Spleen (tissue), 11 donors: ENCODE measurements at regions not wholly inside any gene's neighbourhood (a gene's known extent, or its start where the extent isn't known, plus 50 kb on each side); places are given as distances from the start of the nearest gene placed in this dataset.

ENCODE experiments used
- DNase-seq: peaks from one replicate; pipeline ENCODE4 v3.0.0-alpha.2; 2020
- H3K27ac ChIP-seq, 8 donors: fragments of 200-600 bp; sonication (generic) in 7 of 8; 1 replicate in 4 of 8; 2 replicates in 4 of 8; pipeline versions ENCODE4 v1.5.0 to v1.8.0; 2016 to 2021; ENCODE audit warnings: inconsistent platforms in 4 of 8, mild to moderate bottlenecking in 4 of 8, moderate library complexity in 1 of 8
- H3K27me3 ChIP-seq, 7 donors: fragments of 200-600 bp; sonication (generic) in 6 of 7; replicated peaks in 1 of 7; 1 replicate in 4 of 7; 2 replicates in 3 of 7; pipeline versions ENCODE4 v1.5.0 to v1.8.0; 2016 to 2021; ENCODE audit warnings: inconsistent platforms in 3 of 7, mild to moderate bottlenecking in 1 of 7
- H3K36me3 ChIP-seq, 6 donors: fragments of 200-600 bp; sonication (generic) in 5 of 6; 1 replicate in 4 of 6; 2 replicates in 2 of 6; pipeline versions ENCODE4 v1.5.0 to v1.8.0; 2016 to 2021; ENCODE audit warnings: inconsistent platforms in 2 of 6
- H3K4me1 ChIP-seq, 6 donors: fragments of 200-600 bp; sonication (generic) in 5 of 6; 1 replicate in 3 of 6; 2 replicates in 3 of 6; pipeline versions ENCODE4 v1.5.0 to v1.8.0; 2016 to 2021; ENCODE audit warnings: inconsistent platforms in 3 of 6
- H3K4me3 ChIP-seq, 8 donors: fragments of 200-600 bp; sonication (generic) in 7 of 8; 1 replicate in 4 of 8; 2 replicates in 4 of 8; pipeline versions ENCODE4 v1.5.0 to v1.8.0; 2016 to 2021; ENCODE audit warnings: inconsistent platforms in 4 of 8, mild to moderate bottlenecking in 4 of 8, moderate library complexity in 2 of 8
- H3K9me3 ChIP-seq, 8 donors: fragments of 200-600 bp; sonication (generic) in 7 of 8; 1 replicate in 4 of 8; 2 replicates in 4 of 8; pipeline versions ENCODE4 v1.5.0 to v1.8.0; 2016 to 2021; ENCODE audit warnings: inconsistent platforms in 4 of 8
- POLR2A ChIP-seq, 3 donors: fragments of 450-650 bp; IDR thresholded peaks; one replicate each; pipeline ENCODE4 v1.5.1; 2017; ENCODE audit warnings: antibody characterized with exemption in 3 of 3, mild to moderate bottlenecking in 1 of 3
- POLR2AphosphoS5 ChIP-seq, 3 donors: sonication (generic); formaldehyde crosslinking; IDR thresholded peaks; one replicate each; pipeline ENCODE4 v1.5.1; 2017; ENCODE audit warnings: antibody characterized with exemption in 3 of 3
- WGBS, 5 donors: extraction: QIAGEN DNeasy Blood & Tissue Kit in 3 of 5; methylation state at CpG; one replicate each; pipeline versions ENCODE4 v1.1.5 to v1.1.7; 2013 to 2018; 5-methylcytosine and 5-hydroxymethylcytosine counted together
- intact Hi-C: fragments of 100-400 bp; cut with DNase I; formaldehyde crosslinking; loops from one replicate; pipeline ENCODE4 v1.15.0; 2023; ENCODE audit warnings: low total_unique reads
- TF ChIP-seq, protein P1 (sequence below), 11 experiments: fragments of 200-600 bp in 7 of 11; fragments of 450-650 bp in 4 of 11; sonication (generic) in 4 of 11; IDR thresholded peaks in 8 of 11; conservative IDR thresholded peaks in 3 of 11; 1 replicate in 7 of 11; 2 replicates in 4 of 11; pipeline versions ENCODE4 v1.4.0 to v1.8.0; 2016 to 2021; ENCODE audit warnings: antibody characterized with exemption in 11 of 11, inconsistent platforms in 4 of 11, mild to moderate bottlenecking in 1 of 11
- donor health status: healthy with polysubstance abuse.
- donor health status: DM: no; HTN: no; CAD: no; lungs with moderate emphysema.
- donor health status: DM: no; HTN: no; CAD: no.
- donor health status: Bipolar disorder and iron deficiency.
- donor health status: healthy.
- donor health status: DM: no; HTN: no; CAD: no.
- donor health status: DM: yes; HTN: yes; CAD: no.

DNA sequence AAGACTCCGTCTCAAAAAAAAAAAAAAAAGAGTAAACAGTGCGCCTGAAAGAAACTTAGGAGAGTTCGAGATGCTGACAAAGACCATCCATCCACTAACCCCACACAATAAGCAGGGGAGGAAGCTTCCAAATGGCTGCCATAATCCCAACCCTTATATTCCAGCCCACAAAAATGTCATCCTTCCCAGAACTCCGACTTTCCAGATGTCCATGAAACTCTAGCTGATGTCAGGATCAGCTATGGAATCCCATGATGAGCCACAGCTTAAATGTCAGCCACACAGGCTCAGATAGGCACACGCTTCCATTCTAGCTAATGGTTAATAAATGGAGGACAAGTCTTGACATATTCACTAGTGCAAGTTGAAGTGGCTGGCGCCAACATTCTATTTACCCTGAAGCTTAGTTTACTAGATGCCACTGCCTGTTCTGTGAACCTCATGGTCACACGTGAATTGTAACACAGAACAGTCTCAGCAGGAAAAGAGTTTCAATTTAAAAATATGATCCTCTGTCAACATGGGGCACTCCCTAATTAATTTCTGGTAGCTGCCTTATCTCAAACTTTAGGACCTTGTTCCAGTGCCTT is 75.5 kb downstream of the FOXF2 start:
- Histone ChIP-seq H3K27me3 (peaks cover 0 to 30% (median 0%) of the 10 kb centered on the region in 7 donors), H3K4me3 (no peak overlapping the region), H3K27ac (no peak overlapping the region), H3K36me3 (no peaks in the 10 kb centered on the region), H3K9me3 (no peaks in the 10 kb centered on the region), H3K4me1 (no peaks in the 10 kb centered on the region)
- no peak for DNase-seq
- WGBS, 5 donors: 73 to 85% (median 82%) methylated on average over 7 of the region's 7 CpGs
- TF ChIP-seq POLR2AphosphoS5 (IDR thresholded peaks at IDR 0.05): no peak
- TF ChIP-seq, protein P1, sequence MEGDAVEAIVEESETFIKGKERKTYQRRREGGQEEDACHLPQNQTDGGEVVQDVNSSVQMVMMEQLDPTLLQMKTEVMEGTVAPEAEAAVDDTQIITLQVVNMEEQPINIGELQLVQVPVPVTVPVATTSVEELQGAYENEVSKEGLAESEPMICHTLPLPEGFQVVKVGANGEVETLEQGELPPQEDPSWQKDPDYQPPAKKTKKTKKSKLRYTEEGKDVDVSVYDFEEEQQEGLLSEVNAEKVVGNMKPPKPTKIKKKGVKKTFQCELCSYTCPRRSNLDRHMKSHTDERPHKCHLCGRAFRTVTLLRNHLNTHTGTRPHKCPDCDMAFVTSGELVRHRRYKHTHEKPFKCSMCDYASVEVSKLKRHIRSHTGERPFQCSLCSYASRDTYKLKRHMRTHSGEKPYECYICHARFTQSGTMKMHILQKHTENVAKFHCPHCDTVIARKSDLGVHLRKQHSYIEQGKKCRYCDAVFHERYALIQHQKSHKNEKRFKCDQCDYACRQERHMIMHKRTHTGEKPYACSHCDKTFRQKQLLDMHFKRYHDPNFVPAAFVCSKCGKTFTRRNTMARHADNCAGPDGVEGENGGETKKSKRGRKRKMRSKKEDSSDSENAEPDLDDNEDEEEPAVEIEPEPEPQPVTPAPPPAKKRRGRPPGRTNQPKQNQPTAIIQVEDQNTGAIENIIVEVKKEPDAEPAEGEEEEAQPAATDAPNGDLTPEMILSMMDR (IDR thresholded peaks at IDR 0.05 in 8 of 11, conservative IDR thresholded peaks at IDR 0.05 in 3 of 11): no peak
- TF ChIP-seq POLR2A (IDR thresholded peaks at IDR 0.05): no peak
- intact Hi-C loops: no loop called here

DNA sequence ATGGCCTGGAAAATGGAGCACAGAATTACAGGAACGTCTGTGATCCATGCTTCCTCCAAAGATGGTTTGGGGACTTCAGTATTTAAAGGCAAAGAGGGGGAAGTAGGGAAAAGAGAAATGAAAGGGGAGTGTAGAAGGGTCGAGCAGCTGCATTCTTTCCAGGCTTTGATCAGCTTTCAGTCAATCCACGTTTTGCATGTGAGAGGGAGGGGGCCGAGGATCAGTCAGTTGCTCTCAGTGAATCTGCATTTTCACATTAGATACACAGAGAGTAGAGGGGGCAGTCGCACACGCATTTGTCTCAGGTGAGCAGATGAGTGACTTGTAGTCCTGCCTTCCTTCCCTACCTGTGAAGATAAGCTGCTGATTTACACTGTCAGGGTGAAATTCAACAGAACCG is 78.8 kb downstream of the FOXF2 start:
- 23 to 34% (median 31%) methylated on average over 7 of the region's 7 CpGs for WGBS, 5 donors
- Histone ChIP-seq H3K36me3 (no peaks in the 10 kb centered on the region), H3K27me3 (peaks cover 0 to 17% (median 4%) of the 10 kb centered on the region in 7 donors), H3K4me1 (no peaks in the 10 kb centered on the region), H3K27ac (no peak overlapping the region), H3K4me3 (no peak overlapping the region), H3K9me3 (no peaks in the 10 kb centered on the region)
- intact Hi-C loops: no loop called here
- TF ChIP-seq, protein P1 (IDR thresholded peaks at IDR 0.05 in 8 of 11, conservative IDR thresholded peaks at IDR 0.05 in 3 of 11): no peak
- TF ChIP-seq POLR2AphosphoS5 (IDR thresholded peaks at IDR 0.05) (no peak), POLR2A (IDR thresholded peaks at IDR 0.05) (no peak)
- no peak for DNase-seq

DNA sequence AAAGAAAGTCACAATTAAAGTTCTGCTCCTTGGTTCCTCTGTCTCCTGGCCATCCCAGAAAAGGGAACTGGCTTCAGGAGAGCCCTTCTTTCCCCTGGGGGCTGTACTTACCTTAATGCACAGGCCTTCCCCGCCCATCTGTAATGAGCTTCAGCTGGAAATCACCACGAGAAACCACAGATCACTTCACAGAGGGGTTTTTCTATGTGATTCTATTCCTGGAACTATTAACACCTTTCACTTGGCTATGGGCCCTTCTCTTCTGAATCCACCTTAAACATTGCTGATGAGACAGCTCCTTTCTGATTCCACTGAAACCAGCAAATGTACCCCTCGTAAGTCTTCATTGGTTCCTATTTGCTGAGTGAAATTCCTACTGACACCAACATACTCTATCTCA is 80.7 kb downstream of the FOXF2 start:
- Histone ChIP-seq H3K27ac (no peak overlapping the region), H3K4me3 (no peak overlapping the region), H3K36me3 (no peaks in the 10 kb centered on the region), H3K4me1 (no peaks in the 10 kb centered on the region), H3K9me3 (no peaks in the 10 kb centered on the region), H3K27me3 (peaks cover 0 to 11% (median 4%) of the 10 kb centered on the region in 7 donors)
- WGBS, 5 donors: 35 to 68% (median 52%) methylated on average over 3 of the region's 3 CpGs
- no peak for DNase-seq
- TF ChIP-seq POLR2A (IDR thresholded peaks at IDR 0.05) (no peak), POLR2AphosphoS5 (IDR thresholded peaks at IDR 0.05) (no peak)
- TF ChIP-seq, protein P1 (IDR thresholded peaks at IDR 0.05 in 8 of 11, conservative IDR thresholded peaks at IDR 0.05 in 3 of 11): no peak
- intact Hi-C loops: no loop called here

GRCh38 chr6:1472643-1473042 is 83.3 kb downstream of the FOXF2 start:
- Histone ChIP-seq H3K27ac (no peak overlapping the region), H3K4me3 (no peak overlapping the region), H3K9me3 (no peaks in the 10 kb centered on the region), H3K4me1 (no peaks in the 10 kb centered on the region), H3K36me3 (no peaks in the 10 kb centered on the region), H3K27me3 (peaks cover 0 to 11% (median 4%) of the 10 kb centered on the region in 7 donors)
- TF ChIP-seq POLR2A (IDR thresholded peaks at IDR 0.05) (no peak), POLR2AphosphoS5 (IDR thresholded peaks at IDR 0.05) (no peak)
- TF ChIP-seq, protein P1 (IDR thresholded peaks at IDR 0.05 in 8 of 11, conservative IDR thresholded peaks at IDR 0.05 in 3 of 11): no peak
- intact Hi-C loops: no loop called here
- DNase-seq: no peak
